HCT116 (cell line): ENCODE measurements at regions not wholly inside any gene's neighbourhood (a gene's known extent, or its start where the extent isn't known, plus 50 kb on each side); places are given as distances from the start of the nearest gene placed in this dataset.

ENCODE experiments used
- ATAC-seq: fragments of 200-7000 bp; cut with Tn5 transposase; 2 replicates; pipeline ENCODE4 v1.9.1; 2020; ENCODE audit warnings: mild to moderate bottlenecking, moderate library complexity
- BruUV-seq: library from RNA; stranded (reverse); fragments of 400-500 nt; replicated peaks from 2 replicates; lab custom pipeline; 2021; lab: Mats Ljungman, UMichigan
- CTCF ChIA-PET: fragments of 300-600 bp; sonication (Branson Sonifier 250); formaldehyde crosslinking; loops from one replicate; lab custom pipeline; 2021; ENCODE audit warnings: antibody characterized with exemption; lab: Charles Lee
- POLR2A ChIA-PET: fragments of 300-600, 350-600 bp; sonication (Branson Sonifier 250); formaldehyde crosslinking; loops from one replicate; lab custom pipeline; 2021; ENCODE audit warnings: antibody characterized with exemption; lab: Charles Lee
- RAD21 ChIA-PET, 2 experiments: fragments of 300-600 bp; sonication (Branson Sonifier 250); formaldehyde crosslinking; loops; one replicate each; lab custom pipeline; 2023; ENCODE audit warnings: low total read pairs in 2 of 2; ENCODE audit not compliant: uncharacterized antibody in 2 of 2, unreplicated experiment in 2 of 2, low non-redundant PET in 1 of 2; lab: Charles Lee
- DNase-seq: peaks from one replicate; pipeline ENCODE4 v3.0.0-alpha.2; 2010; ENCODE audit warnings: low read depth, low spot score
- H2AFZ ChIP-seq: fragments of 200-600 bp; shearing (Covaris generic), sonication (generic); 2 replicates; pipeline ENCODE4 v1.6.1; 2017; ENCODE audit warnings: low read depth, mixed run types, mixed read lengths, antibody characterized with exemption, low read length; ENCODE audit not compliant: poor library complexity, severe bottlenecking
- H3K27ac ChIP-seq: 2 replicates; pipeline ENCODE4 v1.5.1; 2012; ENCODE audit warnings: low read depth, low read length
- H3K27me3 ChIP-seq: fragments of 200-600 bp; sonication (generic); 2 replicates; pipeline ENCODE4 v1.6.1; 2016; ENCODE audit warnings: mixed run types, low read length, mixed read lengths; ENCODE audit not compliant: insufficient read depth
- H3K36me3 ChIP-seq, 2 experiments: fragments of 200-500 bp in 1 of 2; fragments of 200-600 bp in 1 of 2; sonication (Bioruptor generic) in 1 of 2; sonication (generic) in 1 of 2; 2 replicates each; pipeline versions ENCODE4 v1.5.1 to v1.6.1; 2014 to 2016; ENCODE audit warnings: low read length in 2 of 2, inconsistent platforms in 1 of 2, mixed read lengths in 1 of 2, mixed run types in 1 of 2; ENCODE audit not compliant: insufficient read depth in 2 of 2, control insufficient read depth in 1 of 2
- H3K4me1 ChIP-seq, 2 experiments: fragments of 200-600 bp in 1 of 2; sonication (generic) in 1 of 2; 2 replicates each; pipeline versions ENCODE4 v1.5.1 to v1.6.1; 2012 to 2017; ENCODE audit warnings: low read length in 2 of 2, inconsistent platforms in 1 of 2, mild to moderate bottlenecking in 1 of 2, mixed read lengths in 1 of 2, mixed run types in 1 of 2, moderate library complexity in 1 of 2; ENCODE audit not compliant: insufficient read depth in 2 of 2, control insufficient read depth in 1 of 2
- H3K4me2 ChIP-seq: fragments of 200-600 bp; sonication (generic); 2 replicates; pipeline ENCODE4 v1.6.1; 2017; ENCODE audit warnings: mixed run types, low read length, mixed read lengths
- H3K4me3 ChIP-seq, 2 experiments: fragments of 200-600 bp in 1 of 2; sonication (generic) in 1 of 2; replicated peaks in 1 of 2; 2 replicates each; pipeline ENCODE4 v1.5.1; 2011 to 2016; ENCODE audit warnings: low read length in 2 of 2, control low read depth in 1 of 2, low read depth in 1 of 2, mild to moderate bottlenecking in 1 of 2, mixed read lengths in 1 of 2, mixed run types in 1 of 2
- H3K79me2 ChIP-seq: fragments of 200-600 bp; sonication (generic); 2 replicates; pipeline ENCODE4 v1.6.1; 2017; ENCODE audit warnings: mild to moderate bottlenecking, mixed run types, low read length, moderate library complexity, mixed read lengths; ENCODE audit not compliant: insufficient read depth
- H3K9ac ChIP-seq: fragments of 200-600 bp; sonication (generic); 2 replicates; pipeline ENCODE4 v1.6.1; 2016; ENCODE audit warnings: low read length, mixed read lengths
- H3K9me2 ChIP-seq: fragments of 200-600 bp; sonication (generic), shearing (Covaris generic); 2 replicates; pipeline ENCODE4 v1.6.1; 2017; ENCODE audit warnings: mixed run types, mild to moderate bottlenecking, moderate library complexity; ENCODE audit not compliant: insufficient read depth
- H3K9me3 ChIP-seq, 2 experiments: fragments of 200-500 bp in 1 of 2; fragments of 200-600 bp in 1 of 2; sonication (Bioruptor generic) in 1 of 2; sonication (generic) in 1 of 2; 2 replicates each; pipeline ENCODE4 v1.6.1; 2014 to 2017; ENCODE audit warnings: low read length in 2 of 2, mixed read lengths in 2 of 2, inconsistent platforms in 1 of 2, low read depth in 1 of 2, mild to moderate bottlenecking in 1 of 2, mixed run types in 1 of 2, moderate library complexity in 1 of 2; ENCODE audit not compliant: control insufficient read depth in 1 of 2, insufficient read depth in 1 of 2
- H4K20me1 ChIP-seq: fragments of 200-600 bp; sonication (generic), shearing (Covaris generic); 2 replicates; pipeline ENCODE4 v1.6.1; 2017; ENCODE audit warnings: mixed run types, mild to moderate bottlenecking, moderate library complexity; ENCODE audit not compliant: insufficient read depth
- ELF1 ChIP-seq: IDR thresholded peaks from 2 replicates; pipeline ENCODE4 v1.6.1; 2012; ENCODE audit warnings: low read depth, borderline replicate concordance
- FOSL1 ChIP-seq: IDR thresholded peaks from 2 replicates; pipeline ENCODE4 v1.6.1; 2012; ENCODE audit warnings: low read depth
- JUND ChIP-seq: IDR thresholded peaks from 2 replicates; pipeline ENCODE4 v1.6.1; 2012
- POLR2A ChIP-seq: IDR thresholded peaks from 2 replicates; pipeline ENCODE4 v1.7.0; 2011; ENCODE audit warnings: borderline replicate concordance; ENCODE audit not compliant: insufficient read depth, insufficient read length; ENCODE audit errors: extremely low read depth
- RAD21 ChIP-seq: IDR thresholded peaks from 2 replicates; pipeline ENCODE4 v1.6.1; 2012; ENCODE audit warnings: low read depth, mild to moderate bottlenecking
- SRF ChIP-seq: IDR thresholded peaks from 2 replicates; pipeline ENCODE4 v1.6.1; 2012; ENCODE audit warnings: low read depth
- ZNF274 ChIP-seq: fragments of 200-500 bp; sonication (Bioruptor generic); IDR thresholded peaks from 2 replicates; pipeline ENCODE4 v1.6.1; 2014; ENCODE audit warnings: mild to moderate bottlenecking, low read depth, low read length, inconsistent platforms
- intact Hi-C: fragments of 100-400 bp; cut with micrococcal nuclease; formaldehyde crosslinking; loops from 2 replicates; pipeline ENCODE4 v1.10.0; 2022
- TF ChIP-seq, protein P1 (sequence below): IDR thresholded peaks from 2 replicates; pipeline ENCODE4 v1.6.1; 2012
- TF ChIP-seq, protein P2 (sequence below), 3 experiments: fragments of 200-600 bp in 1 of 3; sonication (generic) in 1 of 3; IDR thresholded peaks in 2 of 3; conservative IDR thresholded peaks in 1 of 3; 2 replicates each; pipeline ENCODE4 v1.5.1; 2012 to 2017; ENCODE audit warnings: low read depth in 2 of 3, low read length in 2 of 3, antibody characterized with exemption in 1 of 3, borderline replicate concordance in 1 of 3, control low read depth in 1 of 3, mild to moderate bottlenecking in 1 of 3, mixed read lengths in 1 of 3, mixed run types in 1 of 3, moderate library complexity in 1 of 3; ENCODE audit not compliant: insufficient read depth in 1 of 3

DNA sequence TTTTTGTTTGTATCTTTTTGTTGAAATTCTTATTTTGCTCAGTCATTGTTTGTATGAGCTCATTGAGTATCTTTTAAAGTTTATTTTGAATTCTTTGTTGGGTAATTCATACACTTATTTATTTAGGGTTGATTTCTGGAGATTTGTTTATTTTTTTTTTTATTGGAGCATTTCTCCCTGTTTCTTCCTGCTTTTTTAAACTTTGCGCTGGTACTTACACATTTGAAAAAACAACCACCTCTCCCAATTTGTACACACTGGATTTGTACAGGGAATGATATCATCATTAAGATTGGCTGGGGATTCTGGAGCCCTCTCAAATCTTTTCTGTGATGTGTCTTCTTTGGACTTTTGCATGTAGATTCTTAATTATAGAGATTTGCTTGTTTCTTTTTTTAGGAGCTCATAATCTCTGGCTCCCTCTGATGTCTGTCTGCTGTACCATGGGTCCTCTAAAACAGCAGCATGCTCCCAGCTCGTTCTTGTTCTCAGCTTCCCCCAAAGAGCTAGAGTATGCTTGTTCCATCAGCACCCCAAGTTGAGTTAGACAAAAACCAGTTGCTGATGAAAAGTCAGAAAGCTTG lies 310.7 kb downstream of the DUSP10 start:
- Histone ChIP-seq H3K9me3 (no peaks in the 10 kb centered on the region), H3K9ac (no peak overlapping the region), H3K4me3 (no peak overlapping the region), H2AFZ (no peak overlapping the region), H3K4me1 (peaks cover 0 to 9% of the 10 kb centered on the region in 2 experiments; a peak in 1 of 4 replicates), H3K27ac (no peak overlapping the region), H3K79me2 (no peaks in the 10 kb centered on the region), H3K27me3 (no peaks in the 10 kb centered on the region), H3K4me2 (no peak overlapping the region), H3K9me2 (no peaks in the 10 kb centered on the region), H3K36me3 (no peaks in the 10 kb centered on the region), H4K20me1 (no peaks in the 10 kb centered on the region)
- BruUV-seq = no TSS peak
- intact Hi-C loops = loop anchor here (10.0 kb wide), 1 partner anchor 526 kb away; no protein-coding TSS in a partner anchor
- no peak for ATAC-seq
- TF ChIP-seq JUND = no peak
- no peak for TF ChIP-seq ZNF274
- no peak for TF ChIP-seq FOSL1
- TF ChIP-seq, protein P1, sequence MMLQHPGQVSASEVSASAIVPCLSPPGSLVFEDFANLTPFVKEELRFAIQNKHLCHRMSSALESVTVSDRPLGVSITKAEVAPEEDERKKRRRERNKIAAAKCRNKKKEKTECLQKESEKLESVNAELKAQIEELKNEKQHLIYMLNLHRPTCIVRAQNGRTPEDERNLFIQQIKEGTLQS = no peak
- no peak for TF ChIP-seq POLR2A
- TF ChIP-seq RAD21 = peak; percentile 37
- no peak for TF ChIP-seq SRF
- TF ChIP-seq, protein P2, sequence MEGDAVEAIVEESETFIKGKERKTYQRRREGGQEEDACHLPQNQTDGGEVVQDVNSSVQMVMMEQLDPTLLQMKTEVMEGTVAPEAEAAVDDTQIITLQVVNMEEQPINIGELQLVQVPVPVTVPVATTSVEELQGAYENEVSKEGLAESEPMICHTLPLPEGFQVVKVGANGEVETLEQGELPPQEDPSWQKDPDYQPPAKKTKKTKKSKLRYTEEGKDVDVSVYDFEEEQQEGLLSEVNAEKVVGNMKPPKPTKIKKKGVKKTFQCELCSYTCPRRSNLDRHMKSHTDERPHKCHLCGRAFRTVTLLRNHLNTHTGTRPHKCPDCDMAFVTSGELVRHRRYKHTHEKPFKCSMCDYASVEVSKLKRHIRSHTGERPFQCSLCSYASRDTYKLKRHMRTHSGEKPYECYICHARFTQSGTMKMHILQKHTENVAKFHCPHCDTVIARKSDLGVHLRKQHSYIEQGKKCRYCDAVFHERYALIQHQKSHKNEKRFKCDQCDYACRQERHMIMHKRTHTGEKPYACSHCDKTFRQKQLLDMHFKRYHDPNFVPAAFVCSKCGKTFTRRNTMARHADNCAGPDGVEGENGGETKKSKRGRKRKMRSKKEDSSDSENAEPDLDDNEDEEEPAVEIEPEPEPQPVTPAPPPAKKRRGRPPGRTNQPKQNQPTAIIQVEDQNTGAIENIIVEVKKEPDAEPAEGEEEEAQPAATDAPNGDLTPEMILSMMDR (IDR thresholded peaks at IDR 0.05 in 2 of 3, conservative IDR thresholded peaks at IDR 0.05 in 1 of 3; ENCODE audit: borderline replicate concordance in 1 of 3, insufficient read depth in 1 of 3, low read depth in 2 of 3, low read length in 2 of 3) = 0 out of 6 replicates have a peak, but pooled peaks of 1 of the 3 experiments have one; percentile 8
- no peak for TF ChIP-seq ELF1
- RAD21 ChIA-PET = no interaction called here
- CTCF ChIA-PET = interaction anchor here (0.9 to 1.5 kb wide), 3 partner anchors 161 to 556 kb away, joined by 3 to 6 read pairs (median 3); no protein-coding TSS in a partner anchor
- POLR2A ChIA-PET = no interaction called here
- DNase-seq = no peak
